DMS153 treated with DMSO at 0.1 percent for 48 hours (cell line): ENCODE measurements at regions not wholly inside any gene's neighbourhood (a gene's known extent, or its start where the extent isn't known, plus 50 kb on each side); places are given as distances from the start of the nearest gene placed in this dataset.
"Not testable (repeated sequence)": the region's sequence is repeated elsewhere in the genome, so short reads cannot be mapped to it uniquely, and the experiment has no call there.

Experiments
- DNase-seq: peaks from one replicate; lab custom pipeline; 2025; ENCODE audit not compliant: unreplicated experiment; lab: John Stamatoyannopoulos, UW

DNA sequence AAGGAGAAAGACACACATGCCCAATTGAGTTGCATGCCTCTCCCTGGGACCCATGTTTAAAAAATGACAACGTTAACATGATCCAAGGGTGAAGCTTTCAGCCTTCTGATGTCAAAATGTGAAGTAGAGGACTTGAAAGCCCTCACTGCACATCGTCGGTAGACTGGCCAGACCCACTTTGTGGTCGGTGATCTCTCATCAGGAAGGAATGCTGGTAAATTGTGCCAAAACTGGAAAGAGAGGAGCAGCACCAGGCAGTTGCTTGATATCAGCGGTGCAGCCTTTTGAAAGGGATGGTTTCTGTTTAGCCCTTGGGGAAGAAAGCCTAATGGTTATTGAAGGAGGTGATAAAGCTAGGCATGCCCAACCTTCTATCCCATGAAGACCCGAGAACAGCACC is 125.3 kb upstream of the MARCHF11 start:
- DNase-seq: no peak

DNA sequence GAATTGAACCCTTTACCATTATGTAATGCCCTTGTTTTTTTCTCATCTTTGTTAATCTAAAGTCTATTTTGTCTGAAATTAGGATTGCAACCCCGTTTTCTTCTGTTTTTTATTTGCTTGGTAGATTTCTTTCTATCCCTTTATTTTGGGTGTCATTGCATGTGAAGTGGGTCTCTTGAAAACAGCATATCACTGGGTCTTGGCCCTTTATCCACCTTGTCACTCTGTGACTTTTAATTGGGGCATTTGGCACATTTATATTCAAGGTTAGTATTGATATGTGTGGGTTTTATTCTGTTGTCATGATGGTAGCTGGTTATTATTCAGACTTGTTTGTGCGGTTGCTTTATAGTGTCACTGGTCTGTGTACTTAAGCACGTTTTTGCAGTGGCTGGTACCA is 117.4 kb upstream of the MARCHF11 start:
- DNase-seq: no peak

DNA sequence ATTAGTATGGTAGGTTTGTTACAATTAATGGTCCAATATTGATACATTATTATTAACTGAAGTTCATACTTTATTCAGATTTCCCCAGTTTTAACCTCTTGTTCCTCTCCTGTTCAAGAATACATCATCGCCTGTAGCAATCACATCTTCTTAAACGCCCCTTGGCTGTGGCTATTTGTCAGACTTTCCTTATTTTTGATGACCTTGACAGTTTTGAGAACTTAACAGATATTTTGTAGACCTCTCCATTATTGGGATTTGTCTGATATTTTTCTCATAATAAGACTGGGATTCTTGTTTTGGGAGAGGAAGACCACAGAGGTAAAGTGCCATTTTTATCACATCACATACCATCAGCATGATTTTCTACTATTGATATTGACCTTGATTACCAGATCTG is 112.3 kb upstream of the MARCHF11 start:
- DNase-seq: no peak

GRCh38 chr5:16291474-16291873 is 111.9 kb upstream of the MARCHF11 start:
- DNase-seq: no peak

DNA sequence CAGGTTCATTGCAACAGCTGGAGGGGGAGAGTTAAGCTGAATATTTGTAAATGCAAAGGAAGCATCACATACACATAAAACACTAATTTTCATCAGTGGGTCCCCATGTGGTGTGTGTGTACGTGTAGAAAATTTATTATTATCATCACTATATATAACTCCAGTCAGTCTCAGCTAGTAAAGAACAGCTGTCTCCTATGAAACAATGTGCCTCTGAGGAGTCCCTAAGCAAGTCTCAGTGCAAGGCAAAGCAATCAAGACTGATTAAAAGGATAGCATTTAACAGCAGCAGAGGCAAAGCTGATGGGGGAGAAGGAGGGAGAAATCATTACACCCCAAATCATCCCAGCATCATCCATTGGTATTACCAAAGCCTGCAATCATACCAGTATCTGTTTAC is 104.2 kb upstream of the MARCHF11 start:
- no peak for DNase-seq

DNA sequence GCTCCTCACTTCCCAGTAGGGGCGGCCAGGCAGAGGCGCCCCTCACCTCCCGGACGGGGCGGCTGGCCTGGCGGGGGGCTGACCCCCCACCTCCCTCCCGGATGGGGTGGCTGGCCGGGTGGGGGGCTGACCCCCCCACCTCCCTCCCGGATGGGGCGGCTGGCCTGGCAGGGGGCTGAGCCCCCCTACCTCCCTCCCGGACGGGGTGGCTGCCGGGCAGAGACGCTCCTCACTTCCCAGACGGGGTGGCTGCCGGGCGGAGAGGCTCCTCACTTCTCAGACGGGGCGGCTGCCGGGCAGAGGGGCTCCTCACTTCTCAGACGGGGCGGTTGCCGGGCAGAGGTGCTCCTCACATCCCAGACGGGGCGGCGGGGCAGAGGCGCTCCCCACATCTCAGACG is 97.3 kb upstream of the MARCHF11 start:
- not testable (repeated sequence) for DNase-seq

- DNase-seq: peak; percentile 81
Measured at GRCh38 chr5:16271851-16272250, 92.3 kb upstream of the MARCHF11 start.

GRCh38 chr5:16265141-16265540 is 85.5 kb upstream of the MARCHF11 start:
- no peak for DNase-seq

DNA sequence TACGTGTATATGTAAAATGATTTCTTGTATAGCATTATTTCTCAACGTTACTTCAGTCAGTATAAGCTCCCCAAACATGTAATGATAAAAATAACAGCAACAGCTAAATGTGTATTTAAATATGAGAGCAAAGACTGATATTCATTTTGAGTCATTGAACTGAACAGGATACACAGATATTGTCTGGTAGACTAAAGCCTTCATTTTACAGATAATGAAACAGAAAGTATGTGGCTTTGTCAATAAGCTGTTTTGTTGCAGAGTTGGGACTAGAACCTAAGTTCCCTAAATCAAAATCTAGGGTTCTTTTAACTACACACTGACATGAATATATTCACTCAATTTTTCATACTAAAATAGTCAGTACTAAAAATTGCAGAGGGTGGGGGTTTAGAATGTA is 80.4 kb upstream of the MARCHF11 start:
- DNase-seq: no peak

GRCh38 chr5:16253856-16254255 is 74.3 kb upstream of the MARCHF11 start:
- DNase-seq: no peak

GRCh38 chr5:16245956-16246355 is 66.4 kb upstream of the MARCHF11 start:
- DNase-seq: no peak

GRCh38 chr5:16245249-16245648 is 65.7 kb upstream of the MARCHF11 start:
- no peak for DNase-seq

DNA sequence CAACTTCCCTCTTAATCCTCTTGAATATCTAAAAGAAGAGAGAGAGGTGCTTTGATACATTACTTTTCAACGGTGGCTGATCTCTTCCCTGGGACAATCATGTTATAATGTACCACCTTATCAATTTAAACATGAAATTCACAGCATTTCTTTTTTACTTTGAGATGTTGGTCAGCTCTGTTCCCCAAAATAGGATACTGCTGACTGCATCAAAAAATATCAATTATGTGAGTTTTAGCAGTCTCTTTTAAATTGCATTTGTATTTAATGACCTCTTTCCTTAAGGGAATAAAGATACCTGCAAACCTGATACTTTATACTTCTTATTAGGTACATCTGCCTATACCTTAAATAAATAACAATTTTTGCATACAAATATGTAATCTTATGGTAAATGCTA is 58.4 kb upstream of the MARCHF11 start:
- no peak for DNase-seq

GRCh38 chr5:16234598-16234997 is 55.0 kb upstream of the MARCHF11 start:
- DNase-seq: no peak

GRCh38 chr5:16233730-16234129 is 54.1 kb upstream of the MARCHF11 start:
- no peak for DNase-seq

DNA sequence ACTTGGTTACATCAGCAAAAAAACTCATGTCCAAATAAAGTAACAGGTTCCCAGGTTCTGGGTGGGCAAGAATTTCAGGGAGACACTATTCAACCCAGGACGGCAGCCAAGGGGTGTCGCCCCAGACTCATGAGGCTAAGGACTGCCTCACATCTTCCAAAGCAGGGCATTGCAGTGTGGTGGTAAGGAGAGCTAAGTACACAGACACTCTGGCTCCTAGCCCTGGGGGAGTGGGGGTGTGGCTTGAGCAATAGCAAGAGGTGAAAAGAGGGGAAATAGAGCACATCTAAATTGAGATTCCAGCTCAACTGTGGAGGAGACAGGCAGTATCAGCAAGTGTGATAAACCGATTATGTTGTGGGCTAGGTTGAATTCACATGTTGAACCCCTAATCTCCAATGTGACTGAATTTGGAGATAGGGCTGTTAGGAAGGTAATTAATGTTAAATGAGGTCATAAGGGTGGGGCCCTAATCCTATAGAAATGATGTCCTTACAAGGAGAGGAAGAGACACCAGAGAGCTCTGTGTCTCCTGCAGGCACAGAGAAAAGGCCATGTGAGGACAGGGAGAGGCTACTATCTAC is 49.9 kb upstream of the MARCHF11 start:
- DNase-seq: no peak
